NCI-H128 (cell line): ENCODE measurements at regions not wholly inside any gene's neighbourhood (a gene's known extent, or its start where the extent isn't known, plus 50 kb on each side); places are given as distances from the start of the nearest gene placed in this dataset.
"Not testable (repeated sequence)": the region's sequence is repeated elsewhere in the genome, so short reads cannot be mapped to it uniquely, and the experiment has no call there.

Experiments used
- DNase-seq: peaks from one replicate; lab custom pipeline; 2025; ENCODE audit not compliant: unreplicated experiment; lab: John Stamatoyannopoulos, UW

- no peak for DNase-seq
These were observed 107.7 kb downstream of the SEPTIN7 start for GRCh38 chr7:35908331-35909216.

- no peak for DNase-seq
These were observed 109.1 kb downstream of the SEPTIN7 start for GRCh38 chr7:35909870-35910357.

GRCh38 chr7:35910621-35911020 is 109.8 kb downstream of the SEPTIN7 start:
- DNase-seq = not testable (repeated sequence)

GRCh38 chr7:35913350-35913749 is 112.5 kb downstream of the SEPTIN7 start:
- DNase-seq = not testable (repeated sequence)

GRCh38 chr7:35914214-35914613 is 113.4 kb downstream of the SEPTIN7 start:
- DNase-seq = not testable (repeated sequence)

GRCh38 chr7:35915247-35915955 is 114.5 kb downstream of the SEPTIN7 start:
- not testable (repeated sequence) for DNase-seq

- not testable (repeated sequence) for DNase-seq
These were observed 117.4 kb downstream of the SEPTIN7 start for GRCh38 chr7:35918217-35918616.

GRCh38 chr7:35919607-35920006 is 118.8 kb downstream of the SEPTIN7 start:
- not testable (repeated sequence) for DNase-seq

- DNase-seq = not testable (repeated sequence)
These were observed 120.5 kb downstream of the SEPTIN7 start for GRCh38 chr7:35921338-35921737.

- not testable (repeated sequence) for DNase-seq
These were observed 123.8 kb downstream of the SEPTIN7 start for GRCh38 chr7:35924668-35925067.

- DNase-seq = not testable (repeated sequence)
These were observed 126.1 kb downstream of the SEPTIN7 start for GRCh38 chr7:35926966-35927365.

- DNase-seq = not testable (repeated sequence)
These were observed 130.3 kb downstream of the SEPTIN7 start for GRCh38 chr7:35931134-35931533.

- DNase-seq = peak; percentile 25
These were observed 130.7 kb downstream of the SEPTIN7 start for GRCh38 chr7:35931551-35931950.

GRCh38 chr7:35940695-35941094 is 139.8 kb downstream of the SEPTIN7 start:
- DNase-seq = not testable (repeated sequence)

GRCh38 chr7:35945621-35946020 is 144.8 kb downstream of the SEPTIN7 start:
- DNase-seq = not testable (repeated sequence)

- DNase-seq = not testable (repeated sequence)
These were observed 154.9 kb downstream of the SEPTIN7 start for GRCh38 chr7:35955735-35956134.

- DNase-seq = not testable (repeated sequence)
These were observed 156.1 kb downstream of the SEPTIN7 start for GRCh38 chr7:35956988-35957387.

GRCh38 chr7:35961260-35961659 is 160.4 kb downstream of the SEPTIN7 start:
- not testable (repeated sequence) for DNase-seq

- DNase-seq = not testable (repeated sequence)
These were observed 161.8 kb downstream of the SEPTIN7 start for GRCh38 chr7:35962607-35963006.

GRCh38 chr7:35967366-35968139 is 166.7 kb downstream of the SEPTIN7 start:
- DNase-seq = no peak
